Activated CD4-positive, alpha-beta T cell treated with anti-CD3 and anti-CD28 coated beads, Interleukin-2, amount 50 U/mL, for 1 hour (primary cell): ENCODE measurements at regions not wholly inside any gene's neighbourhood (a gene's known extent, or its start where the extent isn't known, plus 50 kb on each side); places are given as distances from the start of the nearest gene placed in this dataset.

ENCODE experiments used
- DNase-seq: peaks from one replicate; pipeline ENCODE4 v3.0.0-alpha.2; 2020

- DNase-seq: no peak
These were observed 358.2 kb upstream of the ID4 start for GRCh38 chr6:19478992-19479391.

GRCh38 chr6:19479551-19479950 is 357.6 kb upstream of the ID4 start:
- DNase-seq: no peak

- DNase-seq: no peak
These were observed 344.3 kb upstream of the ID4 start for GRCh38 chr6:19492636-19493405.

- no peak for DNase-seq
These were observed 335.4 kb upstream of the ID4 start for GRCh38 chr6:19501737-19502245.

- no peak for DNase-seq
These were observed 334.9 kb upstream of the ID4 start for GRCh38 chr6:19502301-19502700.

GRCh38 chr6:19515939-19516338 is 321.2 kb upstream of the ID4 start:
- no peak for DNase-seq

GRCh38 chr6:19519941-19520340 is 317.2 kb upstream of the ID4 start:
- no peak for DNase-seq

GRCh38 chr6:19524366-19525186 is 312.6 kb upstream of the ID4 start:
- DNase-seq: no peak

- no peak for DNase-seq
These were observed 311.5 kb upstream of the ID4 start for GRCh38 chr6:19525673-19526072.

GRCh38 chr6:19530188-19530587 is 307.0 kb upstream of the ID4 start:
- DNase-seq: no peak

GRCh38 chr6:19535351-19535750 is 301.8 kb upstream of the ID4 start:
- no peak for DNase-seq

- DNase-seq: no peak
These were observed 300.3 kb upstream of the ID4 start for GRCh38 chr6:19536838-19537237.

- DNase-seq: peak; percentile 2
These were observed 299.1 kb upstream of the ID4 start for GRCh38 chr6:19538096-19538495.

GRCh38 chr6:19547507-19547906 is 289.7 kb upstream of the ID4 start:
- DNase-seq: no peak

GRCh38 chr6:19549109-19549508 is 288.1 kb upstream of the ID4 start:
- no peak for DNase-seq

GRCh38 chr6:19550380-19550779 is 286.8 kb upstream of the ID4 start:
- no peak for DNase-seq

- no peak for DNase-seq
These were observed 285.6 kb upstream of the ID4 start for GRCh38 chr6:19551611-19552010.

- no peak for DNase-seq
These were observed 285.1 kb upstream of the ID4 start for GRCh38 chr6:19552076-19552475.

GRCh38 chr6:19552588-19552987 is 284.6 kb upstream of the ID4 start:
- DNase-seq: no peak

- no peak for DNase-seq
These were observed 282.6 kb upstream of the ID4 start for GRCh38 chr6:19554356-19555225.

GRCh38 chr6:19557191-19557590 is 280.0 kb upstream of the ID4 start:
- no peak for DNase-seq

- DNase-seq: no peak
These were observed 279.0 kb upstream of the ID4 start for GRCh38 chr6:19558201-19558600.

- no peak for DNase-seq
These were observed 278.2 kb upstream of the ID4 start for GRCh38 chr6:19558934-19559333.
